ENCODE measurements at regions not wholly inside any gene's neighbourhood (a gene's known extent, or its start where the extent isn't known, plus 50 kb on each side); places are given as distances from the start of the nearest gene placed in this dataset.

DNA sequence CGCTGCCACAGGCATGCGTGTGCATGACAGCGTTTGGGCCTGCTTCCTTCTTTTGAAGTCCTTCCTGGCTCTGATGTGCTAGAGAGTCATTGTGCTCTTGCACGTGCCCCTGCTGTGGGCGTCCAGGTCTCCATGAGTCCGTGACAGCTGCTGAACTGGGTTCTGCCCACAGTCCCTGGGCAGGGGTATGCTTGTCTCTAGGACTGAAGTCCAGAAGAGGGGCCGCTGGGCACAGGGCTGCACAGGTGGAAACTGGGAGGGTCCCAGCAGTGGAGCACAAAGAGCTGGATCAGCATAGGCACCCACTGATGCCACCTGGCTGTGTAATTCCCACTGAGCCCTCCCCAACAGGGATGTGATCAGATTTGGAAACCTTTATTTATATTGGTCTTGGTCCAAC is 169.4 kb downstream of the IRX2 start:
- Mint-ChIP-seq H3K27me3 (ENCODE audit: low read depth) (no peaks in the 10 kb centered on the region), H3K4me1 (ENCODE audit: low read depth) (no peaks in the 10 kb centered on the region), H3K27ac (no peak overlapping the region), H3K9me3 (peaks cover 14% of the 10 kb centered on the region), H3K36me3 (ENCODE audit: low read depth) (no peaks in the 10 kb centered on the region), H3K4me3 (no peak overlapping the region)
- no peak for DNase-seq (ENCODE audit: low spot score)

DNA sequence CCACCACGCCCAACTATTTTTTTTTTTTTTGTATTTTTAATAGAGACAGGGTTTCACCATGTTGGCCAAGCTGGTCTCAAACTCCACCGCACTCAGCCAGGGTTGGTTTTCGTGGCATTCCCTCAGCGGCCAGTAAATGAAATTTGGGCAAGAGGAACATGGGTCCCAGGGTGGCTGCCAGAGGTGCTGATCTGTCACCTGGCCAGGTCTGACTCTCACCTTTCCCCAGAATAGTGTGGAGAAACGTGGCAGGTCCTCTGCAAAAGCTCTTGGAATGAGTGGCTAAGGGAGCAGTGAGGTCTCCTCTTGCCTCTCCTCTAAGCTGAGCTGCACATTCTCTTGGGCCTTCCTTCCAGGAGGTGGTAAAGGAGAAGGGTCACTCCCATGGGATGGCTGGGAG is 170.1 kb downstream of the IRX2 start:
- Mint-ChIP-seq H3K4me3 (no peak overlapping the region), H3K27me3 (ENCODE audit: low read depth) (no peaks in the 10 kb centered on the region), H3K27ac (no peak overlapping the region), H3K4me1 (ENCODE audit: low read depth) (no peaks in the 10 kb centered on the region), H3K36me3 (ENCODE audit: low read depth) (no peaks in the 10 kb centered on the region), H3K9me3 (peaks cover 12% of the 10 kb centered on the region)
- no peak for DNase-seq (ENCODE audit: low spot score)

DNA sequence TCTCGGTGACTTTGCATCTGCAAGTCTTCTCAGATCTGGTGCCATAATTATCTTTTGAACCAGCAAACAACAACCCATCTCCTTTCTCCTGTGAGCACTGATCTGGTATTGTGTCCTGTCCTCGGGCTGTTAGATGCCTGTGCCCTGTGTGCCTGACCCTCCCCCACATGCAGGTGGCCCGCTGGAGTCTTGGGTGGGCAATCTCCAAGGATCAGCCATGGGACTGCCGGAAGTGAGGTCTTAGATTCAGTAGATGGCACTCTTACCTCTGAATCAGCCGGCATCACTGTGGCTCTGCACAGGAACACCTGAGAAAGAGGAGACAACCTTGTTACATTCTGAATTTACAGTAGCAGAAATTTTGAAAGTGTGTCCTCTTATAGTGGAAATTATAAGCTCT is 172.4 kb downstream of the IRX2 start:
- Mint-ChIP-seq H3K27me3 (ENCODE audit: low read depth) (no peaks in the 10 kb centered on the region), H3K27ac (no peak overlapping the region), H3K4me3 (no peak overlapping the region), H3K36me3 (ENCODE audit: low read depth) (no peaks in the 10 kb centered on the region), H3K4me1 (ENCODE audit: low read depth) (no peaks in the 10 kb centered on the region), H3K9me3 (peaks cover 10% of the 10 kb centered on the region)
- DNase-seq (ENCODE audit: low spot score), result no peak

DNA sequence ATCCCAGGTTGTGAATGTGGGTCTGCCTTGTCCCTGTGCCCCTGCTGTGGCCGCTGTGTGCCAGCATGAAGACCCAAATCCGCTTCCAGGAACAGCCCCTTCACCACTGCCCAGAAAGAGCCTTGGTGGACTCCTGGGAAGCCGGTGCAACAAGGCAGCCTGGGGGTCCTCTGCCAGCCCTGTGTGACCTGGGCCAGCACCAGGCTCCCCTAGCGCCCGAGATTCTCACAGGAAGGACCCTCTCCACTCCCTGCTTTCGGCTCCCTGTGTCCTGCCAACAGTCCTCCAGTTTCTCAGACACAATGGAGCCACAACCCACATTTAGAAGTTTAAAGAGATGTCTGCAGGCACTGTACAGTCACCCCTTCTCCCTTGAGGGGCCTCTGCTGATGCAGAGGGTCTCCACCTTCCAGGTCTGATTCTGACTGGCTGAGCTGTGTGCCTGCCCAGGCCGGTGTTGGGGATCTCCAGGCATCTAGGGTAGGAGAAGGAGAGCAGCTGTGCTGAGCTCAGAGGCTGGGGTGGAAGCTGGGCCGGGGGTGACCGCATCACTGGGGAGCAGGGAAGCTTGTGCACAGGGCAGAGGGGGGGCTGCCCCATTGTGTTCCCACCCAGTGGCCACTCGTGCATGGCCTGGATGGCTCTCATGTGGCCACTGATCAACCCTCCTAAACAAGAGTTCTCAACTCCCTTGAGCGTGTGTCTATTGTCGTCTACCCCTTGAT is 174.0 kb downstream of the IRX2 start:
- H3K4me3 Mint-ChIP-seq, result no peak overlapping the region
- H3K27ac Mint-ChIP-seq, result no peak overlapping the region
- peaks cover 10% of the 10 kb centered on the region for H3K9me3 Mint-ChIP-seq
- DNase-seq (ENCODE audit: low spot score), result no peak
- no peaks in the 10 kb centered on the region for H3K4me1 Mint-ChIP-seq (ENCODE audit: low read depth)
- no peaks in the 10 kb centered on the region for H3K36me3 Mint-ChIP-seq (ENCODE audit: low read depth)
- no peaks in the 10 kb centered on the region for H3K27me3 Mint-ChIP-seq (ENCODE audit: low read depth)

DNA sequence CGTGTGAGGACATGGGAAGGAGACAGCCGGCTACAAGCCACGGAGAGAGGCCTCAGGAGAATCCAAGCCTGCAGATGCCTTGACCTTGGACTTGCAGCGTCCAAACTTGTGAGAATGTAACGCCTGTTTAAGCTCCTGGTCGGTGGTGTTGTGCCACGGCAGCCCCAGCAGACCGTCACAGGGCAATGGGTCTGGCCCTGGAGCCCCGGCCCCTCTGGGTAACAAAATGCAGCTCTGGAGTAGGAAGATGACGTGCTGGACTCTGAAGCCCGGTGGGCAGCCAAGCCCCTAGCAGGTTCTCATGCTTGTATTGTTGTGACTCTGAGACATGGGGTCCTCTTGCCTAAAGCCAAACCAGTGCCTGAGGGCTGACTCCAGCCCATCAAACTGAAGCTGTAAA is 174.7 kb downstream of the IRX2 start:
- DNase-seq (ENCODE audit: low spot score), result no peak
- peaks cover 7% of the 10 kb centered on the region for H3K9me3 Mint-ChIP-seq
- no peaks in the 10 kb centered on the region for H3K36me3 Mint-ChIP-seq (ENCODE audit: low read depth)
- no peak overlapping the region for H3K4me3 Mint-ChIP-seq
- H3K27me3 Mint-ChIP-seq (ENCODE audit: low read depth), result no peaks in the 10 kb centered on the region
- no peak overlapping the region for H3K27ac Mint-ChIP-seq
- H3K4me1 Mint-ChIP-seq (ENCODE audit: low read depth), result no peaks in the 10 kb centered on the region

DNA sequence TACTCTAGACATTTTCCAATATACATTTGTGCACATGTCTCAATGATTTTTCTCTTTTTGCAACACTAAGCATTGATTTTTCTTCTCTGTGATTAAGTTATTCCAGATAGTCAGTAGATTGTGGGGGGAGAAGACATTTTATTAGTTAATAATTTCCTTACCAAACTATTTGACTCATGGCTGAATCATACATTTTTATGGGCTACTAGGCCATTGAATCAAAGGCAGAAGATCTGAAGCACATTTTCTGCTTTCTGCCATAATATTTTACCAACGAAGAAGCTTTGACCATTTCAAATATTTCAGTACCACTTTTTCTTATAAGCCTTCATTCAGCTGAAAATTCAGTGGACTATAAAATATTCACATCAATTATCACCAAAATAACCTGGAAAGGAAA is 175.6 kb downstream of the IRX2 start:
- no peak overlapping the region for H3K27ac Mint-ChIP-seq
- no peaks in the 10 kb centered on the region for H3K27me3 Mint-ChIP-seq (ENCODE audit: low read depth)
- no peaks in the 10 kb centered on the region for H3K4me1 Mint-ChIP-seq (ENCODE audit: low read depth)
- no peak for DNase-seq (ENCODE audit: low spot score)
- H3K4me3 Mint-ChIP-seq, result no peak overlapping the region
- H3K9me3 Mint-ChIP-seq, result peaks cover 4% of the 10 kb centered on the region
- H3K36me3 Mint-ChIP-seq (ENCODE audit: low read depth), result no peaks in the 10 kb centered on the region

DNA sequence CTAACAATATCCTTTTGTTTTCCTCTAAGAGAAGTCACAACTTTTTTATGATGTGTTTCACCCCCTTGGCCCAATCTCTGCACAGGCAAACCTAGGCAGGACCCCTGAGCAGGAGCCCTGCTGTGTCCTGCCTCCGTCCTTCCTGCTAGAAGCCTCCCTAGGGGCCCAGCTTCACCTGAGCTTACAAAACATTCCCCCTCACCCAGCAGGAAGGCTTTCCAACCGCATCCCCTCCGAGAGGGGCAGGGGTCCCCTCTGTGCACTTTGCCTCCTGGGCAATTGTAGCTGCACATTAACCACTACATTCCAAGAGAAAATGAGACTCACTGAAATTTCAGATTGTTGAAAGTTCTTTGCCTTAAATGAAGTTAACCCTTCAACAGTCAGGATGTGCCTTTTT is 176.2 kb downstream of the IRX2 start:
- Mint-ChIP-seq H3K36me3 (ENCODE audit: low read depth) (no peaks in the 10 kb centered on the region), H3K4me1 (ENCODE audit: low read depth) (no peaks in the 10 kb centered on the region), H3K27ac (no peak overlapping the region), H3K27me3 (ENCODE audit: low read depth) (no peaks in the 10 kb centered on the region), H3K9me3 (peaks cover 3% of the 10 kb centered on the region), H3K4me3 (no peak overlapping the region)
- DNase-seq (ENCODE audit: low spot score), result no peak

DNA sequence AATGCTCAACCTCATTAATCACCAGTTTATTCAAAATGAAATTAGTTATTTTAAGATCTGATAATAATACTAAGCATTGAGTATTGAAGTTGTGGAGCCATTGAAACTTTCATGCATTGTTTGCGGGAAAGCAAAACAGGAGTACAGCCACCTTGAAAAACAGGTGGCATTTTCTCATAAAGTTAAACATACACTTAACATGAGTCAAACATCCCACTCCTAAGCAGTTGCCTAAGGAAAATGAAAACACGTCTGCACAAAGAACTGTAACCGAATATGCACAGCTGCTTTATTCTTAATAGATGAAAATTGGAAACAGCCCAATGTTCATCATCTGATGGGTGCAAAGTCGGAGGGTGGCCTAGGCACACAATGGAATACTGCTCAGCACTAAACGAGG is 177.3 kb downstream of the IRX2 start:
- H3K27me3 Mint-ChIP-seq (ENCODE audit: low read depth), result no peaks in the 10 kb centered on the region
- DNase-seq (ENCODE audit: low spot score), result no peak
- no peaks in the 10 kb centered on the region for H3K36me3 Mint-ChIP-seq (ENCODE audit: low read depth)
- no peak overlapping the region for H3K27ac Mint-ChIP-seq
- no peak overlapping the region for H3K4me3 Mint-ChIP-seq
- H3K4me1 Mint-ChIP-seq (ENCODE audit: low read depth), result no peaks in the 10 kb centered on the region
- H3K9me3 Mint-ChIP-seq, result no peaks in the 10 kb centered on the region

DNA sequence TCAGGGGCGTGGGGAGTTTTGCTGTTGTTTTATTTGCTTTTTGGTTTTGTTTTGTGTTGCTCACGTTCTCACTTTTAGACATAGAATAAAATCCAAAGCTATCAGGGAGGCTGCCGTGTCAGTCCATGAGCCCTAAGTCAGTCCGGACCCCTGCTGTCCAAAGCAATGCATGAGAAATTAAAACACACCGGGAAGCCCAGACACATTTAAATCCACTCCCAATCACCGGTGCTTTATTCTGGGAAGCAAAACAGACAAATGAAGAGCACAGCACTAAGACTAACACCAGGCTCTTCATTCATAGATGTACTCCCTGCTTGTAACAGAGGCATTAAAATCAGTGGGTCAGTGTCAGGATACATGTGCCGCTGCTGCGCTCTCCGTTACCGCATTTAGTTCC is 180.9 kb downstream of the IRX2 start:
- Mint-ChIP-seq H3K4me3 (no peak overlapping the region), H3K9me3 (no peaks in the 10 kb centered on the region), H3K36me3 (ENCODE audit: low read depth) (no peaks in the 10 kb centered on the region), H3K27me3 (ENCODE audit: low read depth) (no peaks in the 10 kb centered on the region), H3K27ac (no peak overlapping the region), H3K4me1 (ENCODE audit: low read depth) (no peaks in the 10 kb centered on the region)
- DNase-seq (ENCODE audit: low spot score), result no peak

DNA sequence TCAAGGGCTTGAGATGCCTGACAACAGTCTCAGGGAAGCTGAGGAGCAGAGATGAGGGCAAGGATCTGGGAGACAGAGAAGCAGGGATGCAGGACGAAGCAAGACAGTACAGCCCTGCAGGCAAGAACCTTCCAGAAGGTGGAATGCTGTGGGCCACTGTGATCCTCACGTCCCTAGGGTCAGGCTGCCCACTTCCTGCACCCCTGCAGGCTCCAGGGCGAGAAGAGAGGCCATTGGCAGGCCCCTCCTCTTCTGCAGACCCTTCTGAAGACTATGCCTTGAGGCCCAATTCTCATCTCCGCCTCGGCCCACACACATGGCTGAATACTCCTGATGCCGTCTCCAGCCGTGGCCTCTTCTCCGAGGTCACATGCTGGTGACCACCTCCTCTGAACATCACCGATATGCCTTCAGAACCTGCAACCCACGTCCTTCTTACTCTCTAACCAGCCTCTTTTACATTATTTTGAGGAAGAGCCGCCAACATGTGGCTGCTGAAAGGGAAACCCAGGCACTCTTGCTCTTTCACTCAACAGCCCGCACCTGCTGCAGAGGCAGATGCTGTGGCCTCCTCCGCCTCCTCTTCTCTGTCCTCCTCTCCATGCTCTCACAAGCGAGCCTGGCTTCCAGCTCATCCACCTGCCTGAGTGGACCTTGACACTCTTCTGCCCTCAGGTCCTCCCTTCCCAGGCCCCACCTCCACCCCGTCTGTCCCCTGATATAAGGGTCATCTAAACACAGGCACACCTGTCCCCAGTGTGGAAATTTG is 181.5 kb downstream of the IRX2 start:
- Mint-ChIP-seq H3K27me3 (ENCODE audit: low read depth) (no peaks in the 10 kb centered on the region), H3K36me3 (ENCODE audit: low read depth) (no peaks in the 10 kb centered on the region), H3K4me3 (no peak overlapping the region), H3K9me3 (no peaks in the 10 kb centered on the region), H3K27ac (no peak overlapping the region), H3K4me1 (ENCODE audit: low read depth) (no peaks in the 10 kb centered on the region)
- DNase-seq (ENCODE audit: low spot score), result no peak

DNA sequence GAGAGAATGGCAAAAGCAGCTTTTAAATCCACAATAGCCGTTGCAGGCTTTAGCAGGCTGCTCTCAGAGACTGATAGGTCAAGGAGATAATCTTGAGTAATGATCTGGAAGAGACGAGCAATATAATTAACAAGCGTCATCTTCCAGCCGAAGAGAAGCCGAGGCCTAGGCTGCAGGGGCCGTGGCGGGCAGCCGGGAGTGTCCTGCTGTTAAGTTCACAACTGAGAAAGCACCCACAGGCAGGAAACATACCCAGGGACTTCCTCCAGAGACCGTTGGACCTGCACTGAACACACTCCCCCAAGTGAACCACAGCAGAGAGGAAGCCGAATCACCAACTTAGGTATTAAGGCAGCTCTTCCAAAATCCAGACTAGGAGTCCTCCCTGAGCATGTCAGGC is 182.3 kb downstream of the IRX2 start:
- Mint-ChIP-seq H3K4me3 (no peak overlapping the region), H3K27ac (no peak overlapping the region), H3K9me3 (no peaks in the 10 kb centered on the region), H3K4me1 (ENCODE audit: low read depth) (no peaks in the 10 kb centered on the region), H3K36me3 (ENCODE audit: low read depth) (no peaks in the 10 kb centered on the region), H3K27me3 (ENCODE audit: low read depth) (no peaks in the 10 kb centered on the region)
- DNase-seq (ENCODE audit: low spot score), result no peak

DNA sequence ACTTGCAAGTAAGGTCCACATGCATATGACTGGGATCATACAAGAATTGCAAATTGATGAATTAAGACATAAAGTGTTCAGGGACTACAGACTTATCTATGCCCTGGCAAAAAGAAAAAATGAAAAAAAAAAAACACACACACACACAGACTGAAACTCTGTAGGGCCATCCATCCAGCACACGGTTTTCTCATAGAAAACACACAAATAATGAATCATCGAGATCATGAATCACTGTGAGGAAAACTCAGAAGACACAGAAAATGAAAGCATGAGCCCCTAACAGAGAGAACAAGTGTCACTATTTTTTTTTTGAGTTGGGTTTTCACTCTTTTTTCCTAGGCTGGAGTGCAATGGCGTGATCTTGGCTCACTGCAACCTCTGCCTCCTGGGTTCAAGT is 185.2 kb downstream of the IRX2 start:
- H3K4me3 Mint-ChIP-seq, result no peak overlapping the region
- DNase-seq (ENCODE audit: low spot score), result no peak
- H3K36me3 Mint-ChIP-seq (ENCODE audit: low read depth), result no peaks in the 10 kb centered on the region
- H3K27me3 Mint-ChIP-seq (ENCODE audit: low read depth), result no peaks in the 10 kb centered on the region
- H3K9me3 Mint-ChIP-seq, result peaks cover 14% of the 10 kb centered on the region
- H3K27ac Mint-ChIP-seq, result no peak overlapping the region
- no peaks in the 10 kb centered on the region for H3K4me1 Mint-ChIP-seq (ENCODE audit: low read depth)

DNA sequence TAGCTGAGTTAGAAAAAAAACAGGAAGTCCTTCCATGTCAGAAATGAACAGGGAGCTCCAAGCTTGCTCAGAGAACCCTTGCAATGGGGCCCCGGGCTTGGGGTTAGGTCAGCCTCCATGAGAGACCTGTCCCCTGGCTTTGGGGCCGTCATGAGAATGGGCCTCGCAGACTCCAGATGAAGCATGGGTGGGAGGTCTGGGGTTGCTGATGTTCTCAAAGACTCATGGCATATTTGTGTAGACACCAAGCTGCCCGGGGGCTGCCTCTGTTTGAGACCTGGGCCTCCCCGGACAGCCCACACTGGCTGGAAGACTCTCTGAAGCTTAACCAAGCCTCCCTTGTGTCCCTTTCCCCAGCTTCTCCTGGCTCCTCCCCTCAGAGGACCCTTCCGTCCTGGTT is 186.3 kb downstream of the IRX2 start:
- no peaks in the 10 kb centered on the region for H3K27me3 Mint-ChIP-seq (ENCODE audit: low read depth)
- DNase-seq (ENCODE audit: low spot score), result no peak
- no peaks in the 10 kb centered on the region for H3K36me3 Mint-ChIP-seq (ENCODE audit: low read depth)
- H3K4me3 Mint-ChIP-seq, result no peak overlapping the region
- H3K4me1 Mint-ChIP-seq (ENCODE audit: low read depth), result no peaks in the 10 kb centered on the region
- H3K9me3 Mint-ChIP-seq, result peaks cover 14% of the 10 kb centered on the region
- H3K27ac Mint-ChIP-seq, result no peak overlapping the region

DNA sequence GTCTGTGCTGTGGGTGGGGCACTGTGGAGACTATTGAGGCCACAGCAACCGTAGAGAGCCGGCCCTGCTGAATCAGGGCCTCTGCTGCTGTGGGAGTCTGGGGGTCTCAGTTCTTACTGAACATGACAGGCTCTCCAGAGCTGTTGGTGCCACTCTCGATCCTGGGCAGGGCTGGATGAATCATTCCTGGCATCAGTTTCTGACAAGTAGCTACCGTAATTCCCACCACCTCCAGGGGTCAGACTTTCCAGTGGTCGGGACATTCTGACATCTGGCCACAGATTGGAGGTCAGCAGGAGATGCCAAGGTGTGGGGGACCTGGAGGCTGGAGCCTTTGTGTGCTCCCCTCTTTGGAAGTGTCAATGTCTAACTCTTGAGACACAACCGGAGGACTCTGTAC is 188.4 kb downstream of the IRX2 start:
- H3K27ac Mint-ChIP-seq, result no peak overlapping the region

DNA sequence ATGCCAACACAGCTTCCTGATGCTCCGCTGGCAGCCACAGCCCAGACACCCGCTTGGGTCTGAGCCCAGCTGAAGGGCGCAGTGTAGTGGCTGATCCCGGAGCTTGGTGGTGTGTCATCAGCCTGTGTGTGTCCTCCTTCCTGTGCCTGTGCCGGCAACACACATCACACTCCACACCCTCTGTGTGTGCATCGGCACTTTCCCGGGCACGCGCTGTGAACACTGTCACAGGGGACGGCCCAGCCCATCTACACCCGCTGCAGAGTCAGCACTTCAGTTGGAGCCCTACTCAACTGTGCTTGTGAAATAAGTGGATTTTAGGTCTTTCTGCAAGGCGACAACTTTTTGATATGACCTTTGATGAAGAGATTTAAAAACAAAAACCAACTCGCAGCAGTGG is 189.4 kb downstream of the IRX2 start:
- no peaks in the 10 kb centered on the region for H3K4me1 Mint-ChIP-seq (ENCODE audit: low read depth)
- H3K27me3 Mint-ChIP-seq (ENCODE audit: low read depth), result no peaks in the 10 kb centered on the region
- no peaks in the 10 kb centered on the region for H3K36me3 Mint-ChIP-seq (ENCODE audit: low read depth)
- DNase-seq (ENCODE audit: low spot score), result no peak
- no peak overlapping the region for H3K4me3 Mint-ChIP-seq
- H3K27ac Mint-ChIP-seq, result no peak overlapping the region
- peaks cover 17% of the 10 kb centered on the region for H3K9me3 Mint-ChIP-seq

More for the DNA sequence above, 188.4 kb downstream of the IRX2 start:
- no peak for DNase-seq (ENCODE audit: low spot score)
- H3K27me3 Mint-ChIP-seq (ENCODE audit: low read depth), result no peaks in the 10 kb centered on the region
- no peaks in the 10 kb centered on the region for H3K36me3 Mint-ChIP-seq (ENCODE audit: low read depth)
- no peaks in the 10 kb centered on the region for H3K4me1 Mint-ChIP-seq (ENCODE audit: low read depth)
- H3K4me3 Mint-ChIP-seq, result no peak overlapping the region
- H3K9me3 Mint-ChIP-seq, result peaks cover 14% of the 10 kb centered on the region

Data from T-helper 2 cell treated with Interferon-gamma antibody and Interleukin-4, amounts not matched to agents 5 μg/mL and 100 μg/mL, for 36 hours (primary cell).